Coronary artery (tissue), 2 donors: ENCODE measurements at regions not wholly inside any gene's neighbourhood (a gene's known extent, or its start where the extent isn't known, plus 50 kb on each side); places are given as distances from the start of the nearest gene placed in this dataset.

Source experiments
- DNase-seq: peaks from one replicate; pipeline ENCODE4 v3.0.0-alpha.2; 2017; ENCODE audit warnings: low spot score
- H3K27ac ChIP-seq, 2 donors: fragments of 200-600 bp; sonication (generic); one replicate each; pipeline ENCODE4 v1.5.1; 2016 to 2019
- H3K4me3 ChIP-seq: fragments of 200-600 bp; sonication (generic); 2 replicates; pipeline ENCODE4 v1.5.1; 2016; ENCODE audit warnings: mild to moderate bottlenecking, moderate library complexity
- CTCF ChIP-seq: fragments of 200-600 bp; sonication (generic); IDR thresholded peaks from one replicate; pipeline ENCODE4 v1.5.1; 2019; ENCODE audit warnings: antibody characterized with exemption

GRCh38 chr9:27799326-27799725 lies 226.0 kb upstream of the C9orf72 start:
- DNase-seq, result no peak
- H3K4me3 ChIP-seq, result no peak overlapping the region
- no peak for TF ChIP-seq CTCF
- no peak overlapping the region for H3K27ac ChIP-seq

GRCh38 chr9:27800159-27800558 lies 226.9 kb upstream of the C9orf72 start:
- TF ChIP-seq CTCF, result no peak
- Histone ChIP-seq H3K4me3 (no peak overlapping the region), H3K27ac (no peak overlapping the region)
- DNase-seq, result no peak

- no peak overlapping the region for H3K4me3 ChIP-seq
- no peak overlapping the region for H3K27ac ChIP-seq
- no peak for TF ChIP-seq CTCF
- no peak for DNase-seq
Observed at GRCh38 chr9:27800692-27801370, 227.6 kb upstream of the C9orf72 start.

- no peak for DNase-seq
- TF ChIP-seq CTCF, result no peak
- H3K27ac ChIP-seq, result no peak overlapping the region
- no peak overlapping the region for H3K4me3 ChIP-seq
Observed at GRCh38 chr9:27801545-27801944, 228.3 kb upstream of the C9orf72 start.

- Histone ChIP-seq H3K4me3 (no peak overlapping the region), H3K27ac (no peak overlapping the region)
- DNase-seq, result no peak
- TF ChIP-seq CTCF, result no peak
Observed at GRCh38 chr9:27802418-27802817, 229.1 kb upstream of the C9orf72 start.

- Histone ChIP-seq H3K27ac (no peak overlapping the region), H3K4me3 (no peak overlapping the region)
- DNase-seq, result no peak
- no peak for TF ChIP-seq CTCF
Observed at GRCh38 chr9:27808864-27809263, 235.6 kb upstream of the C9orf72 start.

- Histone ChIP-seq H3K27ac (no peak overlapping the region), H3K4me3 (no peak overlapping the region)
- no peak for TF ChIP-seq CTCF
- no peak for DNase-seq
Observed at GRCh38 chr9:27817747-27818146, 244.5 kb upstream of the C9orf72 start.
